ENCODE measurements at regions not wholly inside any gene's neighbourhood (a gene's known extent, or its start where the extent isn't known, plus 50 kb on each side); places are given as distances from the start of the nearest gene placed in this dataset.

GRCh38 chr4:180812783-180813182 is 1430.4 kb upstream of the TENM3 start:
- TF ChIP-seq CTCF (IDR thresholded peaks at IDR 0.05 in 4 of 5, conservative IDR thresholded peaks at IDR 0.05 in 1 of 5), result no peak
- TF ChIP-seq POLR2A (IDR thresholded peaks at IDR 0.05), result no peak

Measured in gastrocnemius medialis (tissue), 4 donors.